ENCODE measurements at regions not wholly inside any gene's neighbourhood (a gene's known extent, or its start where the extent isn't known, plus 50 kb on each side); places are given as distances from the start of the nearest gene placed in this dataset.

DNA sequence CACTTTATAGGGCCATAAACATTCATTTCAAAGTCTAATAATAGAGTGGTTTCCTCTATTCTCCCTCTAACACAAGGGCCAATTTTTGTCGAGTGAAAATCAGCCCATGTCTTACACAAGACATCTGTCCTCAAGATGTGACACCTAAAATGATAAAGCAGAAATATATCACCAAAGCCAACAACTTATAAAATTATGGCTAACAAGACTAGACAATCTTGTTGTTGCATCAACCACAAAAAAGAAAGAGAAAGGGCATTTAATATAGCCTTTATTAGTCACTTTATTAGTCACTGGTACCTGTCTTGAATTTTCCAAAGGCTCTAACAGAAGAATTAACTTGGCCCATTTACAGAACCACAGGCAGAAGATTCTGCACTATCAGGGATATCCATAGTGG, 161.6 kb downstream of the SMIM20 start:
- 9% methylated on average over 1 of the region's 1 CpG for whole genome bisulfite sequencing
- H3K27ac ChIP-seq (ENCODE audit: low read depth): no peak overlapping the region

GRCh38 chr4:26076000-26076587, 162.1 kb downstream of the SMIM20 start:
- Histone ChIP-seq H3K27ac (ENCODE audit: low read depth) (no peak overlapping the region), H3K36me3 (ENCODE audit: insufficient read depth) (no peaks in the 10 kb centered on the region), H3K4me1 (ENCODE audit: insufficient read depth) (no peaks in the 10 kb centered on the region), H3K4me3 (ENCODE audit: low read depth, low read length) (no peak overlapping the region)
- 78% methylated on average over 4 of the region's 4 CpGs for WGBS
- no peak for DNase-seq (ENCODE audit: extremely low spot score)

More for the DNA sequence above, 161.6 kb downstream of the SMIM20 start:
- no peaks in the 10 kb centered on the region for H3K4me1 ChIP-seq (ENCODE audit: insufficient read depth)
- no peak for DNase-seq (ENCODE audit: extremely low spot score)
- no peak overlapping the region for H3K4me3 ChIP-seq (ENCODE audit: low read depth, low read length)
- H3K36me3 ChIP-seq (ENCODE audit: insufficient read depth): no peaks in the 10 kb centered on the region

- no peak overlapping the region for H3K27ac ChIP-seq (ENCODE audit: low read depth)
- H3K36me3 ChIP-seq (ENCODE audit: insufficient read depth): no peaks in the 10 kb centered on the region
- H3K4me3 ChIP-seq (ENCODE audit: low read depth, low read length): no peak overlapping the region
- 87% methylated on average over 4 of the region's 4 CpGs for WGBS
- no peak for DNase-seq (ENCODE audit: extremely low spot score)
- H3K4me1 ChIP-seq (ENCODE audit: insufficient read depth): no peaks in the 10 kb centered on the region
Measured at GRCh38 chr4:26076896-26077295, 162.9 kb downstream of the SMIM20 start.

DNA sequence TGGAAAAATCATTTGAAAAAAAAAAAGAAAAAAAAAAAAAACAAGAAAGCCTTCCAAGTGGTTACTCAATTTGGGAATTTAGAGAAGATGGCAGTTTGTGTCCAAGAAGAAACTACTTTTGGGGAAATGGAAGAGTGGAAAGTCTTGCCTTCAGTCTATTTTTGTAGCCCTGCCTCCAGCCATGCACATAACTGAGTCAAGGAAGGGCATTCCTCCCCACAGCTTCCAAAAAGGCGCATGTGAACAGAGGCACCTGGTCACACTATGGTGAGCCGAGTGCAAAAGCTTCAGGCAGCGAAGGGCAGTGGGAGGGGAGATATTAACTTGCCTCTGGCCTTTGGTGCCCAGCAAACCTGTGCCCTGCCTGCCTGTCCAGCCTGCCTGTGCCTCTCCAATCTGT, 163.7 kb downstream of the SMIM20 start:
- H3K4me1 ChIP-seq (ENCODE audit: insufficient read depth): no peaks in the 10 kb centered on the region
- no peaks in the 10 kb centered on the region for H3K36me3 ChIP-seq (ENCODE audit: insufficient read depth)
- 95% methylated on average over 3 of the region's 3 CpGs for whole genome bisulfite sequencing
- H3K27ac ChIP-seq (ENCODE audit: low read depth): no peak overlapping the region
- no peak overlapping the region for H3K4me3 ChIP-seq (ENCODE audit: low read depth, low read length)
- no peak for DNase-seq (ENCODE audit: extremely low spot score)

DNA sequence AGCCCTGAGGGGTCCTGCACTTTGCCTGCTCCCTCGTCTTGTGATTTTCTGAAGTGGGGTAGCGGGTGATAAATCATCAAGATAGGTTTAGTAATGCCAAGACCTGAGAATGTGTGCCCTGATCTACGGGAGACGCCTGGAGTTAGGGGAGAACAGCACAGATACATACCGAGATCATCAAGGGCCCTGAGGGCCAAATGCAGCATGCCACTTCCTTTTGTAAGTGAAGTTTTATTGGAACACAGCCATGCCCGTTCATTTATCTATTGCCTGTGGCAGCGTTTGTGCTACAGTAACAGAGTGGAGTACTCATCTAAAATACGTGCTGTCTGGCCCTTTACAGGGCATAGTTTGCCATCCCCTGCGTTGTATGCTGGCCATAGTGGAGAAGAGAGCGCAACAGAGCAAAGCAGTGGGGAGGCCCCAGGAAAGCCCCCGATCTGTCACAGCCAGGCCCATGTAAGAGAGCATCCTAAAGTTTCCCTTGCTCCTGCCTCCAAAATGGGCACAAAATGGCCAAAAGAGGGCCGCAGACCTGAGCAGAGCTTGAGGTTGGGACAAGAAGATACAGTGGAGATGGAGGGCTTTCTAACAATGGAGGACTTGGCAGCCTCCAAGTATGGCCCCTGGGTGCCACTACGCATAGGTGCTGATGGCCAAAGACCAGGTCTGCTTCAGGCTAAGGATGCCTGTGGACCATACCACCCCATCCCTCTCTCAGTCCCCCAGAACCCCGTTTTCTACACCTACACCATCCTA, 167.0 kb downstream of the SMIM20 start:
- WGBS: 83% methylated on average over 14 of the region's 14 CpGs

GRCh38 chr4:26081795-26082498, 167.9 kb downstream of the SMIM20 start:
- H3K36me3 ChIP-seq (ENCODE audit: insufficient read depth): no peaks in the 10 kb centered on the region
- 59% methylated on average over 6 of the region's 6 CpGs for WGBS
- H3K4me1 ChIP-seq (ENCODE audit: insufficient read depth): no peaks in the 10 kb centered on the region
- no peak overlapping the region for H3K27ac ChIP-seq (ENCODE audit: low read depth)
- no peak for DNase-seq (ENCODE audit: extremely low spot score)
- H3K4me3 ChIP-seq (ENCODE audit: low read depth, low read length): no peak overlapping the region

More for the DNA sequence above, 167.0 kb downstream of the SMIM20 start:
- Histone ChIP-seq H3K4me3 (ENCODE audit: low read depth, low read length) (no peak overlapping the region), H3K4me1 (ENCODE audit: insufficient read depth) (no peaks in the 10 kb centered on the region), H3K27ac (ENCODE audit: low read depth) (no peak overlapping the region), H3K36me3 (ENCODE audit: insufficient read depth) (no peaks in the 10 kb centered on the region)
- DNase-seq (ENCODE audit: extremely low spot score): no peak

GRCh38 chr4:26082565-26082964, 168.5 kb downstream of the SMIM20 start:
- no peak for DNase-seq (ENCODE audit: extremely low spot score)
- 72% methylated on average over 5 of the region's 5 CpGs for WGBS
- no peak overlapping the region for H3K4me3 ChIP-seq (ENCODE audit: low read depth, low read length)
- no peak overlapping the region for H3K27ac ChIP-seq (ENCODE audit: low read depth)
- H3K4me1 ChIP-seq (ENCODE audit: insufficient read depth): no peaks in the 10 kb centered on the region
- no peaks in the 10 kb centered on the region for H3K36me3 ChIP-seq (ENCODE audit: insufficient read depth)

DNA sequence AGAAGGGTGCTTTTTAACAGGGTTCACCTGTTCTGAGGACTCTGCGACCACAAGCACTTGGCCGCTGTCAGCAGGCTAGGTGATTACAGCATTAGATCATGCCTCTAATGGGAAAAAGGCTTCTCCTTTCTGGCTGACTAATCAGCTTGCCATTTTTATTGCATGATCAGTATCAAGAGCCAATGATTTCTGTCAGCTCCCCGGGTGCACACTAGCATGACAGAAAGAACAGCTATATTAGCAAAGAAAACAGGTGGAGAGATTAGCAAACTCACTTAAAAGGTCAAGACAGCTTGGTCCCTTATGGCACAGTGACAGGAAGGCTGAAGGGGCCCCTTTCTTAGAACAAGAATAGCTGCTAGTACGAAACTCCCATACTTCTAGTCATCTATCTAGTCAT, 170.0 kb downstream of the SMIM20 start:
- Histone ChIP-seq H3K27ac (ENCODE audit: low read depth) (no peak overlapping the region), H3K36me3 (ENCODE audit: insufficient read depth) (no peaks in the 10 kb centered on the region), H3K4me1 (ENCODE audit: insufficient read depth) (no peaks in the 10 kb centered on the region), H3K4me3 (ENCODE audit: low read depth, low read length) (no peak overlapping the region)
- WGBS: 43% methylated on average over 4 of the region's 4 CpGs
- peak; percentile 70 for DNase-seq (ENCODE audit: extremely low spot score)

DNA sequence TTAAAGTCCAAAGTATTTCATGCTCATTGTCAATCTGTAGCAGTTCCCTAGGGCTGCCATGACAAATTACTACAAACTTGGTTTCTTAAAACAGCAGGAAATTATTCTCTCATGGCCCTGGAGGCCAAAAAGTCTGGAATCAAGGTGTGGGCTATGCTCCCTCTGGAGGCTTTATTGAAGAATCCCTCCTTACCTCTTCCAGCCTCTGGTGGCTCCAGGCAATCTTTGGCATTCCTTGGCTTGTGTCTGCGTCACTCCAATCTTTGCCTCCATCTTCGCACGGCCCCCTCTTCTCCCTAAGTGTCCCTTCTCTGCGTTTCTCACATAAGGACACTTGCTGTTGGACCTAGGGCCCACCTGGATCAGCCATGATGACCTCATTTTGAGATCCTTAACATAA, 170.4 kb downstream of the SMIM20 start:
- Histone ChIP-seq H3K4me3 (ENCODE audit: low read depth, low read length) (no peak overlapping the region), H3K4me1 (ENCODE audit: insufficient read depth) (no peaks in the 10 kb centered on the region), H3K36me3 (ENCODE audit: insufficient read depth) (no peaks in the 10 kb centered on the region), H3K27ac (ENCODE audit: low read depth) (no peak overlapping the region)
- WGBS: 95% methylated on average over 4 of the region's 4 CpGs
- no peak for DNase-seq (ENCODE audit: extremely low spot score)

GRCh38 chr4:26085551-26085950, 171.5 kb downstream of the SMIM20 start:
- 90% methylated on average over 3 of the region's 3 CpGs for WGBS

DNA sequence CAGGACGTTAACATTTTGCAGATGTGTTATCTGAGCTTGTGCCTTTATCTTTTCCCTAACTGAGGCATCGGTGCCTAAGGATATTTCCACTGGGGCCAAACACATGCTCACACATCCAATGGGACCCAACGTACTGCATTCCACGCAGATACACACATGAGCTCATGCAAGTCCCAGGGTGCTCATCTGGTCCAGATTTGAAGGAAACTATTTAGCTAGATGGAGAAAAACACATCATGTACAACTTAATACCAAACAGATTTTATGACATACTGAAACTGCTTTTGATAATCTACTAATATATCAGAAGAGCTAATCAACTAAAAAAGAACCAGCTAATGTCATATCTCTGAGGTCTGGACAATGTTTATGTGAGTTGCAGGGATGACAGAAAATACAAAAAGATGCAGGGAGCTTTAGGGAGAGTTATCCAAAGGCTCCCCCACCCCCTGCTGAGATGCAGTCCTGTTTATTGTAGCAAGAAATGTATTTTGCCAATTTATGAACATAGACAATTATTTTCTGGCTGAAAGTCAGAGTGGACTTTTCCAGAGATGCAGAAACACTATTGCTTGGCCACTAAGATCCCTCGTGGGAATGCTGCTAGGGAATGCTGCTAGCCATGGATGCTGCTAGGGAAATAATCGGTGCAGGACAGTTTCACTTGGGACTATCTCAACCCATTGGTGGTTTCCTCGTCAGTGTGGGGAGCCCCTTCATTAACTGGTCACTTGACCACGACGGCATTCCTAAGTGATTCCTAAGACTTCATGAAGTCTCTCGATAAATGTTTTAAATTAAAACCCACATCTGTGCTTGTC, 172.8 kb downstream of the SMIM20 start:
- WGBS: 64% methylated on average over 10 of the region's 10 CpGs
- Histone ChIP-seq H3K27ac (ENCODE audit: low read depth) (no peak overlapping the region), H3K4me1 (ENCODE audit: insufficient read depth) (no peaks in the 10 kb centered on the region), H3K4me3 (ENCODE audit: low read depth, low read length) (no peak overlapping the region), H3K36me3 (ENCODE audit: insufficient read depth) (no peaks in the 10 kb centered on the region)
- DNase-seq (ENCODE audit: extremely low spot score): no peak

More at GRCh38 chr4:26085551-26085950, 171.5 kb downstream of the SMIM20 start:
- Histone ChIP-seq H3K27ac (ENCODE audit: low read depth) (no peak overlapping the region), H3K4me3 (ENCODE audit: low read depth, low read length) (no peak overlapping the region), H3K36me3 (ENCODE audit: insufficient read depth) (no peaks in the 10 kb centered on the region), H3K4me1 (ENCODE audit: insufficient read depth) (no peaks in the 10 kb centered on the region)
- DNase-seq (ENCODE audit: extremely low spot score): no peak

DNA sequence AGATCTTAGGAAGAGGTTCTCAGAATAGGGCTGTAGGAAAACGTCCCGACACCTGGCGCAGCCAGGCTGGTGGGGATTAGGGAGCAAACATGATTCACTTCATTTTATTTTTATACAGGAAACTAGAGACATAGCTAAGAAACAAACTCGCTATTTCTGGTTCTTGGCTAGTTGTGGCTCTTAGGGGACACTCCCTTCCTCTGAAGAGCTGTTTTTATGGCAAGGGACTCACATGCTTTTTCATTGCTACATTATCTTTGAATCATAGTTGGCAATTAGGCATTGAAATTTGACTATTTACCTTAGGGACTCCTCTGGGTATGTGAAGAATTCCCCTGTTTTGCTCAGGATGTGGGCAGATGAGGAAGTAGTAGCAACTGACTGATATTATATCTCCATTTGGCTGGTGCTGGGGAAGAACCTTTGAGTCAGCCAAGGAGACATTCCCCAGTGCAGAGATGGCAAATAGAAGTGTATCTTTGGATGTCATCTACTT, 174.5 kb downstream of the SMIM20 start:
- H3K4me3 ChIP-seq (ENCODE audit: low read depth, low read length): no peak overlapping the region
- H3K27ac ChIP-seq (ENCODE audit: low read depth): no peak overlapping the region
- no peak for DNase-seq (ENCODE audit: extremely low spot score)
- no peaks in the 10 kb centered on the region for H3K4me1 ChIP-seq (ENCODE audit: insufficient read depth)
- 42% methylated on average over 4 of the region's 4 CpGs for WGBS
- H3K36me3 ChIP-seq (ENCODE audit: insufficient read depth): no peaks in the 10 kb centered on the region

DNA sequence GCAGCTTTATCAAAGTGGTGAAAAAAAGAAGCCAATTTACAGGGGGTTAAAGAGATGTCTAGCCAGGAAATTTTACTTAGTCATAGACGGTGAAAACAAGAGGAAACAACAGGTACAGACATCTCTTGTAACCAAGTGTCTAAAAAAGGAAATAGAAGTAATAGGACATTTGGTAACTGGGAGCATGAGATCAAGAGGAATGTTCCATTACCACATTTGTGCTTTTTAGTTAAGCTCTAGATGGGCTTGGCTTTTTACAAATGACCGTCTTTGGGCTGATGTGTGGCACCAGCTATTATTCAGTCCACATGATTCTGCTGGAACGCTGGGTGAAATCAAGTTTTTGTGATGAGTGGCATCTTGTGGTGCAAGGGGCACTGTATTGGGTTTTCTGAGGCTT, 179.5 kb downstream of the SMIM20 start:
- Histone ChIP-seq H3K27ac (ENCODE audit: low read depth) (no peak overlapping the region), H3K4me1 (ENCODE audit: insufficient read depth) (no peaks in the 10 kb centered on the region), H3K36me3 (ENCODE audit: insufficient read depth) (no peaks in the 10 kb centered on the region), H3K4me3 (ENCODE audit: low read depth, low read length) (no peak overlapping the region)
- no peak for DNase-seq (ENCODE audit: extremely low spot score)
- 76% methylated on average over 3 of the region's 3 CpGs for WGBS

Data from urinary bladder (tissue), 3 donors.